K562 (cell line): ENCODE measurements at regions not wholly inside any gene's neighbourhood (a gene's known extent, or its start where the extent isn't known, plus 50 kb on each side); places are given as distances from the start of the nearest gene placed in this dataset.

Experiments
- E2F8 ChIP-seq: fragments of 450-650 bp; IDR thresholded peaks from 2 replicates; pipeline ENCODE4 v1.7.1; 2018; ENCODE audit warnings: mild to moderate bottlenecking, low read depth; ENCODE audit not compliant: partially characterized antibody
- MBD1 ChIP-seq: fragments of 250-450 bp; sonication (Bioruptor Pico); IDR thresholded peaks from 2 replicates; pipeline ENCODE4 v1.8.0; 2022; ENCODE audit warnings: inconsistent platforms
- PCBP2 ChIP-seq: fragments of 200-400 bp; formaldehyde crosslinking; IDR thresholded peaks from 2 replicates; pipeline ENCODE4 v1.6.1; 2018; ENCODE audit warnings: low read length, low read depth, mild to moderate bottlenecking, moderate library complexity; ENCODE audit not compliant: poor library complexity, severe bottlenecking
- PML ChIP-seq: IDR thresholded peaks from 2 replicates; pipeline ENCODE4 v1.6.1; 2012; ENCODE audit warnings: low read length, inconsistent platforms
- TRIM24 ChIP-seq, 2 experiments: fragments of 450-650 bp; IDR thresholded peaks; 2 replicates each; pipeline ENCODE4 v1.6.1; 2016
- ZBTB33 ChIP-seq: sonication (generic); formaldehyde crosslinking; IDR thresholded peaks from 2 replicates; pipeline ENCODE4 v1.8.1; 2023; ENCODE audit warnings: mild to moderate bottlenecking, missing genetic modification reagents
- ZNF395 ChIP-seq: fragments of 200-800 bp; sonication (Bioruptor generic); IDR thresholded peaks from 2 replicates; pipeline ENCODE4 v1.6.1; 2017; ENCODE audit warnings: missing genetic modification characterization, missing compliant biosample characterization
- ZNF740 ChIP-seq, 3 experiments: fragments of 200-800 bp in 1 of 3; sonication (Bioruptor generic) in 1 of 3; sonication (generic) in 1 of 3; formaldehyde crosslinking in 1 of 3; IDR thresholded peaks; 2 replicates each; pipeline versions ENCODE4 v1.6.1 to v1.8.0; 2016 to 2022; ENCODE audit warnings: mild to moderate bottlenecking in 2 of 3, missing compliant biosample characterization in 2 of 3, missing genetic modification characterization in 2 of 3, missing genetic modification reagents in 1 of 3

GRCh38 chr5:74042959-74043358 is 417.0 kb downstream of the ARHGEF28 start (continued):
- no peak for TF ChIP-seq ZNF740 (CRISPR knock-in tag; IDR thresholded peaks at IDR 0.05)
- no peak for TF ChIP-seq ZNF740 (tag; IDR thresholded peaks at IDR 0.05)
- TF ChIP-seq TRIM24 (IDR thresholded peaks at IDR 0.05), result no peak
- TF ChIP-seq PCBP2, result no peak
- TF ChIP-seq PML, result no peak
- TF ChIP-seq MBD1 (CRISPR knock-in tag), result no peak
- no peak for TF ChIP-seq ZNF395 (CRISPR knock-in tag)
- no peak for TF ChIP-seq E2F8
- no peak for TF ChIP-seq ZBTB33
